ENCODE measurements at regions not wholly inside any gene's neighbourhood (a gene's known extent, or its start where the extent isn't known, plus 50 kb on each side); places are given as distances from the start of the nearest gene placed in this dataset.

- no peak for TF ChIP-seq CTCF (IDR thresholded peaks at IDR 0.05)
- Mint-ChIP-seq H3K4me3 (no peak overlapping the region), H3K36me3 (ENCODE audit: low read depth) (no peaks in the 10 kb centered on the region), H3K9me3 (no peaks in the 10 kb centered on the region), H3K27ac (no peak overlapping the region), H3K27me3 (ENCODE audit: low read depth, poor library complexity) (no peaks in the 10 kb centered on the region), H3K4me1 (no peaks in the 10 kb centered on the region)
- no peak for DNase-seq
Measured at GRCh38 chr4:110933341-110933740, 310.5 kb upstream of the PITX2 start.

GRCh38 chr4:110944501-110944900 is 321.6 kb upstream of the PITX2 start:
- TF ChIP-seq CTCF (IDR thresholded peaks at IDR 0.05), result no peak
- H3K4me3 Mint-ChIP-seq, result no peak overlapping the region
- H3K9me3 Mint-ChIP-seq, result no peaks in the 10 kb centered on the region
- no peaks in the 10 kb centered on the region for H3K36me3 Mint-ChIP-seq (ENCODE audit: low read depth)
- H3K4me1 Mint-ChIP-seq, result no peaks in the 10 kb centered on the region
- DNase-seq, result no peak
- H3K27ac Mint-ChIP-seq, result no peak overlapping the region
- H3K27me3 Mint-ChIP-seq (ENCODE audit: low read depth, poor library complexity), result no peaks in the 10 kb centered on the region

GRCh38 chr4:110945600-110945999 is 322.7 kb upstream of the PITX2 start:
- no peak for TF ChIP-seq CTCF (IDR thresholded peaks at IDR 0.05)
- no peak for DNase-seq
- Mint-ChIP-seq H3K27me3 (ENCODE audit: low read depth, poor library complexity) (no peaks in the 10 kb centered on the region), H3K4me1 (no peaks in the 10 kb centered on the region), H3K36me3 (ENCODE audit: low read depth) (no peaks in the 10 kb centered on the region), H3K27ac (no peak overlapping the region), H3K9me3 (no peaks in the 10 kb centered on the region), H3K4me3 (no peak overlapping the region)

- H3K9me3 Mint-ChIP-seq, result no peaks in the 10 kb centered on the region
- H3K27me3 Mint-ChIP-seq (ENCODE audit: low read depth, poor library complexity), result no peaks in the 10 kb centered on the region
- H3K27ac Mint-ChIP-seq, result no peak overlapping the region
- peaks cover 9% of the 10 kb centered on the region for H3K4me1 Mint-ChIP-seq
- TF ChIP-seq CTCF (IDR thresholded peaks at IDR 0.05), result no peak
- H3K4me3 Mint-ChIP-seq, result no peak overlapping the region
- no peaks in the 10 kb centered on the region for H3K36me3 Mint-ChIP-seq (ENCODE audit: low read depth)
- DNase-seq, result no peak
Measured at GRCh38 chr4:110949542-110949941, 326.7 kb upstream of the PITX2 start.

- Mint-ChIP-seq H3K9me3 (no peaks in the 10 kb centered on the region), H3K27me3 (ENCODE audit: low read depth, poor library complexity) (no peaks in the 10 kb centered on the region), H3K36me3 (ENCODE audit: low read depth) (no peaks in the 10 kb centered on the region), H3K4me3 (no peak overlapping the region), H3K27ac (no peak overlapping the region), H3K4me1 (peaks cover 9% of the 10 kb centered on the region)
- no peak for DNase-seq
- TF ChIP-seq CTCF (IDR thresholded peaks at IDR 0.05), result no peak
Measured at GRCh38 chr4:110950731-110951130, 327.9 kb upstream of the PITX2 start.

GRCh38 chr4:110953191-110953590 is 330.3 kb upstream of the PITX2 start:
- H3K27ac Mint-ChIP-seq, result no peak overlapping the region
- no peaks in the 10 kb centered on the region for H3K36me3 Mint-ChIP-seq (ENCODE audit: low read depth)
- H3K9me3 Mint-ChIP-seq, result no peaks in the 10 kb centered on the region
- H3K4me3 Mint-ChIP-seq, result no peak overlapping the region
- no peak for TF ChIP-seq CTCF (IDR thresholded peaks at IDR 0.05)
- DNase-seq, result no peak
- H3K4me1 Mint-ChIP-seq, result peaks cover 9% of the 10 kb centered on the region
- no peaks in the 10 kb centered on the region for H3K27me3 Mint-ChIP-seq (ENCODE audit: low read depth, poor library complexity)

All from nephron progenitor cell (in vitro differentiated cells).